HEK293T (cell line): ENCODE measurements at regions not wholly inside any gene's neighbourhood (a gene's known extent, or its start where the extent isn't known, plus 50 kb on each side); places are given as distances from the start of the nearest gene placed in this dataset.

ENCODE experiments used
- CTCF ChIA-PET: fragments of 350-600 bp; formaldehyde crosslinking; extraction: SDS; loops from one replicate; lab custom pipeline; 2021; ENCODE audit warnings: antibody characterized with exemption, inconsistent platforms; lab: Yijun Ruan, JAX
- POLR2A ChIA-PET: fragments of 350-600 bp; formaldehyde crosslinking; extraction: SDS; loops from one replicate; lab custom pipeline; 2020; ENCODE audit warnings: antibody characterized with exemption, inconsistent platforms; lab: Yijun Ruan, JAX
- DNase-seq: peaks from one replicate; pipeline ENCODE4 v3.0.0; 2012; ENCODE audit warnings: mixed read lengths; ENCODE audit errors: extremely low spot score
- ARNT ChIP-seq: fragments of 450-650 bp; IDR thresholded peaks from 2 replicates; pipeline ENCODE4 v1.6.1; 2017; ENCODE audit warnings: mild to moderate bottlenecking
- BHLHE40 ChIP-seq: fragments of 450-650 bp; IDR thresholded peaks from 2 replicates; pipeline ENCODE4 v1.6.1; 2016; ENCODE audit warnings: mild to moderate bottlenecking, moderate library complexity, borderline replicate concordance
- CTBP1 ChIP-seq: fragments of 450-650 bp; IDR thresholded peaks from 2 replicates; pipeline ENCODE4 v1.6.1; 2016; ENCODE audit warnings: borderline replicate concordance
- ELF4 ChIP-seq: fragments of 450-650 bp; IDR thresholded peaks from 2 replicates; pipeline ENCODE4 v1.6.1; 2017; ENCODE audit warnings: antibody characterized with exemption
- FOXA1 ChIP-seq: fragments of 450-650 bp; IDR thresholded peaks from 2 replicates; pipeline ENCODE4 v1.6.1; 2016; ENCODE audit warnings: mild to moderate bottlenecking
- FOXK2 ChIP-seq: fragments of 450-650 bp; IDR thresholded peaks from 2 replicates; pipeline ENCODE4 v1.6.1; 2016; ENCODE audit warnings: mild to moderate bottlenecking
- FOXM1 ChIP-seq: fragments of 450-650 bp; IDR thresholded peaks from 2 replicates; pipeline ENCODE4 v1.6.1; 2017; ENCODE audit warnings: mild to moderate bottlenecking, borderline replicate concordance
- HDGF ChIP-seq: fragments of 450-650 bp; IDR thresholded peaks from 2 replicates; pipeline ENCODE4 v1.6.1; 2017; ENCODE audit warnings: antibody characterized with exemption, borderline replicate concordance
- L3MBTL2 ChIP-seq: fragments of 450-650 bp; conservative IDR thresholded peaks from 2 replicates; pipeline ENCODE4 v1.6.1; 2016; ENCODE audit warnings: mild to moderate bottlenecking
- LEF1 ChIP-seq: fragments of 450-650 bp; IDR thresholded peaks from 2 replicates; pipeline ENCODE4 v1.6.1; 2017; ENCODE audit warnings: mild to moderate bottlenecking, borderline replicate concordance
- NFRKB ChIP-seq: fragments of 450-650 bp; IDR thresholded peaks from 2 replicates; pipeline ENCODE4 v1.6.1; 2016; ENCODE audit warnings: mild to moderate bottlenecking, moderate library complexity
- SP1 ChIP-seq: fragments of 450-650 bp; IDR thresholded peaks from 2 replicates; pipeline ENCODE4 v1.6.1; 2017
- SUZ12 ChIP-seq: fragments of 450-650 bp; IDR thresholded peaks from 2 replicates; pipeline ENCODE4 v1.6.1; 2016; ENCODE audit warnings: mild to moderate bottlenecking
- TARDBP ChIP-seq: fragments of 450-650 bp; IDR thresholded peaks from 2 replicates; pipeline ENCODE4 v1.6.1; 2016
- ZNF384 ChIP-seq: fragments of 450-650 bp; IDR thresholded peaks from 2 replicates; pipeline ENCODE4 v1.6.1; 2016
- TF ChIP-seq, protein P1 (sequence below): fragments of 450-650 bp; IDR thresholded peaks from 2 replicates; pipeline ENCODE4 v1.6.1; 2016

DNA sequence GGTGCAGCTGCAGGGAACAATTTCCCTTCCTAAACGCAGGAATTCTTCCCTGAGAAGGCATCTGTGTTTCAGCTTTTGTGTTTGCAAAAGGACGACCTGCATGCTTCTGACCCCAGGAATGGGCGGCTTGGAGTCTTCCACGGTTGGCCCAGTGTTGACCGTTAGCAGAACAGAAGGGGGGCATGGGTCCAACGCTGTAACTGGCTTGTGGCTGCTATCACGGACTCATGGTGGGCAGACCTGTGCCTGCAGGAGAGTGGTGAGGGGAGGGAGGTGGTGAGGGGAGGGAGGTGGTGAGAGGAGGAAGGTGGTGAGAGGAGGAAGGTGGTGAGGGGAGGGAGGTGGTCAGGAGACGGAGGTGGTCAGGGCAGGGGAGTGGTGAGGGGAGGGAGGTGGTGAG, 388.6 kb upstream of the IRX4 start:
- TF ChIP-seq ELF4 (no peak), BHLHE40 (no peak), NFRKB (no peak)
- DNase-seq, result no peak
- ChIA-PET CTCF (no interaction called here), POLR2A (no interaction called here)

DNA sequence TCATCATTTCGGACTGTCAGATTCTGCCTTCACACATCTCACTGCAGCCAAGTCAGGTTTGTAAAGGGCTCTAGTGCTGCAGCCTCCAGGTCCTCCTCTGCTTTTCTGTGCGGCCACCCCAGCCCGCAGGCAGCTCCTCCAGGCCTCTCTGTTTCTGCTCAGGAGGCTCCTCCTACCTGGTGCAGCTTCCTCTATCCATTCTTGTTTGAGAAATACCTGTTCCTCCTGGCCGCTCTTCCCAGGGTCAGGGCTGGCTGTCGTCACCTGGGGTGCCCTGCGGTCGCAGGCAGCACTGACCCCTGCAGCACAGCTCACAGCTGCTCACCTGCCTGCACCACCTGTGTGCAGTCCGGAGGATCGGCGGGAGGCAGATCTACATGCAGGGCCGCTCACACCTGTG, 387.7 kb upstream of the IRX4 start:
- no peak for TF ChIP-seq FOXA1
- no peak for TF ChIP-seq NFRKB
- no peak for TF ChIP-seq LEF1
- no peak for TF ChIP-seq ARNT
- no peak for TF ChIP-seq HDGF
- no peak for TF ChIP-seq L3MBTL2
- no peak for TF ChIP-seq SP1
- no peak for TF ChIP-seq ZNF384
- TF ChIP-seq, protein P1, sequence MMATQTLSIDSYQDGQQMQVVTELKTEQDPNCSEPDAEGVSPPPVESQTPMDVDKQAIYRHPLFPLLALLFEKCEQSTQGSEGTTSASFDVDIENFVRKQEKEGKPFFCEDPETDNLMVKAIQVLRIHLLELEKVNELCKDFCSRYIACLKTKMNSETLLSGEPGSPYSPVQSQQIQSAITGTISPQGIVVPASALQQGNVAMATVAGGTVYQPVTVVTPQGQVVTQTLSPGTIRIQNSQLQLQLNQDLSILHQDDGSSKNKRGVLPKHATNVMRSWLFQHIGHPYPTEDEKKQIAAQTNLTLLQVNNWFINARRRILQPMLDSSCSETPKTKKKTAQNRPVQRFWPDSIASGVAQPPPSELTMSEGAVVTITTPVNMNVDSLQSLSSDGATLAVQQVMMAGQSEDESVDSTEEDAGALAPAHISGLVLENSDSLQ, result no peak
- TF ChIP-seq BHLHE40, result no peak
- TF ChIP-seq CTBP1, result no peak
- TF ChIP-seq ELF4, result no peak
- no peak for TF ChIP-seq SUZ12
- TF ChIP-seq FOXK2, result no peak
- no peak for TF ChIP-seq TARDBP
- TF ChIP-seq FOXM1, result no peak
- CTCF ChIA-PET, result no interaction called here
- no peak for DNase-seq
- POLR2A ChIA-PET, result no interaction called here

DNA sequence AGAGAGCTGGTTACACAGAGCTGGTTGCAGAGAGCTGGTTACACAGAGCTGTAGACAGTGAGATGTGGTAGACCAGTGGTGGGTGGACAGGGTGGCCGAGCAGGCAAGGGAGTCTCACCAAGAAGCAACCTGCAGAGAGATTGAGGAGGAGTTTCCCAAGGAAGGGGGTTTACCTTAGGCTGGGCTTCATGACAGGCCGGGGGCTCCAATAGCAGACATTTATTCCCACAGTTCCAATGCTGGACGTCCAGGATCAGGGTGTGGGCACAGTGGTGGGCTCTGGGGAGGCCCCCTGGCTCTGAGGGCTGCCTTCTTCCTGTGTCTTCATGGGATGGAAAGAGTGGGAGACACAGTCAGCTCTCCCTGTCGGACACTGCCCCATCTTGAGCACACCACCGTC, 386.9 kb upstream of the IRX4 start:
- CTCF ChIA-PET, result no interaction called here
- TF ChIP-seq BHLHE40 (no peak), FOXK2 (no peak), ZNF384 (no peak), ELF4 (no peak), ARNT (no peak), L3MBTL2 (no peak), FOXM1 (no peak), HDGF (no peak), SUZ12 (no peak), SP1 (no peak), FOXA1 (no peak), LEF1 (no peak)
- TF ChIP-seq, protein P1, result no peak
- no peak for DNase-seq
- POLR2A ChIA-PET, result no interaction called here

DNA sequence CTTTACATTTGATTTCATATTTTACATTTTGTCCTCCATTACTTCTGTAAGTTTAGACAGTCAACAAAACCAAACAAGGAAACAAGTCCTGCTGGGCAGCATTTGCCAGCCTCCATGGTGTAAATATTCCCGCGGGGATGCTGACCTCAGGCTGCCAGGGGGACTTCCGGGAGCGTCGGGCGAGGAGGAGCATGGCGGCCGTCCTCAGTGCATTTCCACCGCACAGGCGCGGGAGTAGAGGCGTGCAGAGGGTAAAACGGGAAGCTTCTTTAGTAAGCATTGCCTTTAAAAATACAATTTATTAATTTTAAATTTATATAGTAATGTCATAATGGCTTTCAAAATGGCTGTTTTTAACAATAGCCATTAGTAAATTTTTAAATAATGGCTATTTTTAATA, 385.3 kb upstream of the IRX4 start:
- ChIA-PET POLR2A (no interaction called here), CTCF (no interaction called here)
- no peak for TF ChIP-seq HDGF
- TF ChIP-seq ELF4, result no peak
- TF ChIP-seq NFRKB, result no peak
- no peak for TF ChIP-seq L3MBTL2

DNA sequence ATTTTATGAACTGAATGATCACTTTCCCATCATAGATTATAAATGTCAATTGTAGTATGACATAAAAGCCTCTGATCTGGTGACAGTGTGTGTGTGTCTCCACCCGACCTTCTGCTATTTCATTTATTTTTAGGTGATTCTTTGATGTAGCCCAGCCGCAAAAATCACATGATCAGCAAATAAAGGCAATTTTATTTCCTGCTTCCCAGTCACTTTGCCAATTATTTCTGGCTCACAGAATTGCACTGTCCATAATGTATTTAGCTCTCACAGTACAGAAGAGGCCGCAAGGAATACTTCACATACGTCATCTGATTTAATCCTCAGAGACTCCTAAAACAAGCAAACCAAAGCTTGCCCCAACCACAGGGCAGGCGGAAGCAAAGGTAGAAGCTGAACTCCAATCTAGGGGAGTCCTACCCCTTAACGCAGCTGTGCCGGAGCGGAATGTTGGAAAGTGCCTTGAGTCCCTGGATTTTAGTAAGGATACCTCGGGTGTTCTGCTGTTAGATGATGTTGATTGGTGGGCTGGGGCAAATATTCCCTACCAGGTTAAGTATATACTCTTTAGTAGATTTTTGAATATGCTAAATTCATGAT, 384.0 kb upstream of the IRX4 start:
- TF ChIP-seq HDGF, result no peak
- no peak for TF ChIP-seq SUZ12
- TF ChIP-seq CTBP1, result no peak
- no peak for TF ChIP-seq FOXM1
- TF ChIP-seq, protein P1, result no peak
- TF ChIP-seq FOXA1, result no peak
- no peak for TF ChIP-seq L3MBTL2
- TF ChIP-seq BHLHE40, result no peak
- no peak for TF ChIP-seq ARNT
- no peak for TF ChIP-seq NFRKB
- TF ChIP-seq FOXK2, result no peak
- TF ChIP-seq LEF1, result no peak
- POLR2A ChIA-PET, result no interaction called here
- no peak for DNase-seq
- CTCF ChIA-PET, result no interaction called here

More for the DNA sequence above, 385.3 kb upstream of the IRX4 start:
- no peak for DNase-seq

DNA sequence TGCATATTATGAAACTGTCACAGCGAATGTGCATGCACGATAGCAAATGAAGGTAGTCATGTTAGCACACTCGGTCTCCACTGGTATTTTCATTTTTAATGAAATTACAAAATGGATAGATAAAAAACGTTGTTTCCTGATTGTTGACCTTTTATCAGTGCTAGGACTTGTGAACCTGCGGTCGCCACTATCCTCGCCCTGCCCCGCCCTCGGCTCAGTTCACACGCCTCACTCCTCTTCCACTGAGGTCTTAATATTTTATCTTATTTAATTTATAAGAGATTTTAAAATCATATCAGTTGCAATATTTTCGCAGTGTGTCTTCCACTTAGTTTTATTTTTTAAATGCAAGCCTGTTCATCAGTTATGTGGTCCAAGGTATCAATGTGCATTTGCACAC, 382.6 kb upstream of the IRX4 start:
- no peak for DNase-seq
- ChIA-PET POLR2A (no interaction called here), CTCF (no interaction called here)
- TF ChIP-seq ZNF384 (no peak), SUZ12 (no peak), HDGF (no peak), CTBP1 (no peak), FOXK2 (no peak), FOXM1 (no peak)

DNA sequence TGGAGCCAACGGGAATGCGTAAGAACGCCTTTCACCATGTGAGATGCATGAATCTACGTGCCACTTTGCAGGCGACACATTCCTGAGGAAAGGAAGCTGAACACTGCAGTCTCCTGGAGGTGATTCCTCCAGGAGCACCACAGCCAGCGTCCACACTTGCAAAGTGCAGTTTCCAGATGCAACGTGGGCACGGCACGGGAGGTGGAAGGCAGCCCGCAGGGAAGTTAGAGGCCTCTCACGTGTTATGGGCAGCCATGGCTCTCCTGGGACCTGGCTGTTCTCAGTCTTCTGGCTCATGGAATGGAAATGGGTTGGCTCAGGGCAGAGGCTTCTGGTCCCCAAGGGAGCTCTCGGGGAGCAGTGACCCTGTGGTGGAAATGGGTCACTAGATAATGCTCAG, 381.0 kb upstream of the IRX4 start:
- no peak for DNase-seq
- ChIA-PET POLR2A (no interaction called here), CTCF (no interaction called here)
- TF ChIP-seq BHLHE40, result no peak
- TF ChIP-seq CTBP1, result no peak
- TF ChIP-seq SUZ12, result no peak
- TF ChIP-seq, protein P1, result no peak
- TF ChIP-seq ARNT, result no peak
- TF ChIP-seq NFRKB, result no peak
- no peak for TF ChIP-seq SP1
- TF ChIP-seq ELF4, result no peak
- no peak for TF ChIP-seq HDGF
- no peak for TF ChIP-seq L3MBTL2
- no peak for TF ChIP-seq FOXM1
- no peak for TF ChIP-seq FOXK2
- no peak for TF ChIP-seq LEF1
- no peak for TF ChIP-seq FOXA1
- TF ChIP-seq ZNF384, result no peak
- TF ChIP-seq TARDBP, result no peak
